GM12878 (cell line): ENCODE measurements at regions not wholly inside any gene's neighbourhood (a gene's known extent, or its start where the extent isn't known, plus 50 kb on each side); places are given as distances from the start of the nearest gene placed in this dataset.

Experiments used
- BACH1 ChIP-seq: fragments of 450-650 bp; IDR thresholded peaks from 2 replicates; pipeline ENCODE4 v1.6.1; 2017; ENCODE audit warnings: mild to moderate bottlenecking, borderline replicate concordance
- CTCF ChIP-seq, 3 experiments: IDR thresholded peaks in 2 of 3; conservative IDR thresholded peaks in 1 of 3; 2 replicates each; pipeline ENCODE4 v1.5.1; 2011; ENCODE audit warnings: low read depth in 3 of 3, low read length in 3 of 3, mild to moderate bottlenecking in 3 of 3, control low read depth in 2 of 3, moderate library complexity in 2 of 3, inconsistent platforms in 1 of 3, mixed read lengths in 1 of 3; ENCODE audit not compliant: control insufficient read depth in 2 of 3, insufficient read depth in 1 of 3; ENCODE audit errors: extremely low read depth in 1 of 3
- ESRRA ChIP-seq: IDR thresholded peaks from 2 replicates; pipeline ENCODE4 v1.6.1; 2012; ENCODE audit warnings: mild to moderate bottlenecking, low read length, improper control_type of control experiment
- EZH2 ChIP-seq: IDR thresholded peaks from 2 replicates; pipeline ENCODE4 v1.6.1; 2012; ENCODE audit warnings: low read depth, mild to moderate bottlenecking, control low read depth, inconsistent platforms, low read length, borderline replicate concordance; ENCODE audit not compliant: control insufficient read depth
- FOXM1 ChIP-seq: IDR thresholded peaks from 2 replicates; pipeline ENCODE4 v1.6.1; 2012; ENCODE audit warnings: low read depth, mild to moderate bottlenecking, inconsistent platforms, low read length, moderate library complexity
- HDGF ChIP-seq: fragments of 450-650 bp; IDR thresholded peaks from 2 replicates; pipeline ENCODE4 v1.6.1; 2016; ENCODE audit warnings: antibody characterized with exemption
- KDM1A ChIP-seq: fragments of 200-600 bp; sonication (generic); IDR thresholded peaks from 2 replicates; pipeline ENCODE4 v1.6.1; 2016; ENCODE audit warnings: borderline replicate concordance
- NBN ChIP-seq: fragments of 450-650 bp; IDR thresholded peaks from 2 replicates; pipeline ENCODE4 v1.6.1; 2016
- POLR2A ChIP-seq: IDR thresholded peaks from 2 replicates; pipeline ENCODE4 v1.6.1; 2011; ENCODE audit warnings: low read depth, mild to moderate bottlenecking, low read length
- RELB ChIP-seq: fragments of 450-650 bp; IDR thresholded peaks from 2 replicates; pipeline ENCODE4 v1.6.1; 2017; ENCODE audit warnings: low read depth, mild to moderate bottlenecking, moderate library complexity
- SPI1 ChIP-seq: IDR thresholded peaks from 2 replicates; pipeline ENCODE4 v1.6.1; 2011; ENCODE audit warnings: low read depth, mild to moderate bottlenecking, low read length, moderate library complexity, borderline replicate concordance; ENCODE audit not compliant: insufficient read depth
- WRNIP1 ChIP-seq: IDR thresholded peaks from 2 replicates; pipeline ENCODE4 v1.6.1; 2011; ENCODE audit warnings: low read depth, low read length, improper control_type of control experiment, borderline replicate concordance
- YY1 ChIP-seq: IDR thresholded peaks from 2 replicates; pipeline ENCODE4 v1.6.1; 2011; ENCODE audit warnings: low read depth, mild to moderate bottlenecking, low read length
- ZBTB40 ChIP-seq: fragments of 450-650 bp; IDR thresholded peaks from 2 replicates; pipeline ENCODE4 v1.6.1; 2016; ENCODE audit warnings: mild to moderate bottlenecking, moderate library complexity, borderline replicate concordance

- TF ChIP-seq FOXM1 = no peak
- no peak for TF ChIP-seq YY1
- no peak for TF ChIP-seq HDGF
- TF ChIP-seq RELB = no peak
- TF ChIP-seq ZBTB40 = no peak
- TF ChIP-seq KDM1A = no peak
- TF ChIP-seq BACH1 = no peak
- no peak for TF ChIP-seq NBN
- no peak for TF ChIP-seq CTCF (IDR thresholded peaks at IDR 0.05 in 2 of 3, conservative IDR thresholded peaks at IDR 0.05 in 1 of 3; ENCODE audit: control insufficient read depth in 2 of 3, extremely low read depth in 1 of 3, insufficient read depth in 1 of 3, low read depth in 3 of 3, low read length in 3 of 3)
- TF ChIP-seq POLR2A = no peak
- TF ChIP-seq WRNIP1 = no peak
- TF ChIP-seq EZH2 = no peak
- TF ChIP-seq SPI1 = no peak
- no peak for TF ChIP-seq ESRRA
Observed at GRCh38 chr16:66087308-66087707, 279.2 kb upstream of the CDH5 start.
